ENCODE measurements at regions not wholly inside any gene's neighbourhood (a gene's known extent, or its start where the extent isn't known, plus 50 kb on each side); places are given as distances from the start of the nearest gene placed in this dataset.

DNA sequence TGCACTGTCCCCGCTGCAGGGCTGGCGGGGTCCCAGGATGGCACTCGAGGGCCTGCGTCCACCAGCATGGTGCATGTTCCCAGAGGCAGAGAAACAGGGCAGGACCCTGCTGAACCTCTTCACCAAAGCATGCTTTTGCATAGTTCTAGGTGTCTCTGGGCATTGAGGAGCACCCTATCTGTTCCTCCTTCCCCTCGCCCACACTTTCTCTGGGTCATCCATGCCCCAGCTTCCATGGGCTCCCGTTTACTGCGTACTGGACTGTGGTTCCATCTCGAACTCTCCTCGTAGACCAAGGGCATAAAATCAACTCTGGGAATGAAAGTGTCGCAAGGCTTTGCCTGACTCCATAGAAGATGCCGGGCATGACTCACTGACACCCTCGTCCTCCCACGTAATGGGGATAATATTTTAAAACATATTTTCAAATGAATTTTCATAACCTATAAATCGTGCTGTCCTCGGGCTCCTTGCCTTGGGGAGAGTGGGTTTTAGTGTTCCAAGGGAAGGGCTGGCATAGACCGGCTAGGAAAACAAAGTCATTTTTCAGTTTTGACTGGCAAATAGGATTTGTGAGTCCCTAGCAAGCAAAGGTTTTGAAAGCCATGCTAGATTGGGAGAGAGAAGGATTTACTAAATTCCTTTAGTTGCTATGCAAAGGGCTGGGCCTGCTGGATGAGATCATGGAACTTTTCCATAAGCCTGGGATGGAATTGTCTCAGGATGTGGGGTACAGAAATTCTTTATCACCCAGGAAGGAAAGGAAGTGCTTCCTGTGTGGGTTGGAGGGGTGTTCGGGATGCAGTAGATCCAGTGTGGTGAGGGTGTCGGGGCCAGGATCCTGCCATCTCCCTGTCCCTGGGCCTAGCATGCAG is 498.7 kb upstream of the MKI67 start:
- H3K4me3 ChIP-seq (replicated peaks in 1 of 3; ENCODE audit: insufficient read depth in 1 of 3, low read depth in 1 of 3, low read length in 3 of 3) = no peak overlapping the region
- H3K9ac ChIP-seq (replicated peaks; ENCODE audit: extremely low read depth, insufficient read depth, low read length) = no peak overlapping the region
- H3K9me3 ChIP-seq (replicated peaks; ENCODE audit: control insufficient read depth, insufficient read depth, low read length) = no peaks in the 10 kb centered on the region
- H3K4me1 ChIP-seq (ENCODE audit: control insufficient read depth, extremely low read depth, insufficient read depth, low read length) = no peaks in the 10 kb centered on the region
- H3K79me2 ChIP-seq (ENCODE audit: control insufficient read depth, insufficient read depth, low read length) = no peaks in the 10 kb centered on the region
- dilution Hi-C loops (cut with MboI; ENCODE audit: extremely low pct_ligation_motif_present, low sequenced_read_pairs) = no loop called here
- FAIRE-seq (no peak), DNase-seq (ENCODE audit: low read depth, low spot score) (no peak)
- TF ChIP-seq JUN (IDR thresholded peaks at IDR 0.05; ENCODE audit: borderline replicate concordance, insufficient read depth, insufficient read length, low read depth) (no peak), GATA2 (IDR thresholded peaks at IDR 0.05; ENCODE audit: insufficient read depth, insufficient read length, low read depth, low read length) (no peak), POLR2AphosphoS5 (IDR thresholded peaks at IDR 0.05; ENCODE audit: insufficient read depth, low read depth, low read length) (no peak), EZH2 (IDR thresholded peaks at IDR 0.05; ENCODE audit: borderline replicate concordance, low read depth, low read length, severe bottlenecking) (no peak), POLR2A (IDR thresholded peaks at IDR 0.05; ENCODE audit: low read depth, low read length) (no peak), MYC (IDR thresholded peaks at IDR 0.05; ENCODE audit: low read depth, low read length) (no peak), FOS (IDR thresholded peaks at IDR 0.05; ENCODE audit: borderline replicate concordance, insufficient read depth, low read length) (no peak)
- TF ChIP-seq, protein P1, sequence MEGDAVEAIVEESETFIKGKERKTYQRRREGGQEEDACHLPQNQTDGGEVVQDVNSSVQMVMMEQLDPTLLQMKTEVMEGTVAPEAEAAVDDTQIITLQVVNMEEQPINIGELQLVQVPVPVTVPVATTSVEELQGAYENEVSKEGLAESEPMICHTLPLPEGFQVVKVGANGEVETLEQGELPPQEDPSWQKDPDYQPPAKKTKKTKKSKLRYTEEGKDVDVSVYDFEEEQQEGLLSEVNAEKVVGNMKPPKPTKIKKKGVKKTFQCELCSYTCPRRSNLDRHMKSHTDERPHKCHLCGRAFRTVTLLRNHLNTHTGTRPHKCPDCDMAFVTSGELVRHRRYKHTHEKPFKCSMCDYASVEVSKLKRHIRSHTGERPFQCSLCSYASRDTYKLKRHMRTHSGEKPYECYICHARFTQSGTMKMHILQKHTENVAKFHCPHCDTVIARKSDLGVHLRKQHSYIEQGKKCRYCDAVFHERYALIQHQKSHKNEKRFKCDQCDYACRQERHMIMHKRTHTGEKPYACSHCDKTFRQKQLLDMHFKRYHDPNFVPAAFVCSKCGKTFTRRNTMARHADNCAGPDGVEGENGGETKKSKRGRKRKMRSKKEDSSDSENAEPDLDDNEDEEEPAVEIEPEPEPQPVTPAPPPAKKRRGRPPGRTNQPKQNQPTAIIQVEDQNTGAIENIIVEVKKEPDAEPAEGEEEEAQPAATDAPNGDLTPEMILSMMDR (IDR thresholded peaks at IDR 0.05; ENCODE audit: extremely low read depth in 1 of 2, insufficient read depth in 1 of 2, low read depth in 1 of 2, low read length in 2 of 2) = no peak
- TF ChIP-seq, protein P2, sequence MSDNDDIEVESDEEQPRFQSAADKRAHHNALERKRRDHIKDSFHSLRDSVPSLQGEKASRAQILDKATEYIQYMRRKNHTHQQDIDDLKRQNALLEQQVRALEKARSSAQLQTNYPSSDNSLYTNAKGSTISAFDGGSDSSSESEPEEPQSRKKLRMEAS (IDR thresholded peaks at IDR 0.05; ENCODE audit: insufficient read depth, insufficient read length) = no peak
- CTCF ChIA-PET = no interaction called here
- no peaks in the 10 kb centered on the region for H3K36me3 ChIP-seq (ENCODE audit: control insufficient read depth in 2 of 2, extremely low read depth in 1 of 2, insufficient read depth in 2 of 2, low read length in 2 of 2)
- H3K4me2 ChIP-seq (ENCODE audit: insufficient read depth, low read length) = no peak overlapping the region
- intact Hi-C loops (cut with micrococcal nuclease) = no loop called here
- no peaks in the 10 kb centered on the region for H4K20me1 ChIP-seq (replicated peaks; ENCODE audit: control insufficient read depth, extremely low read depth, insufficient read depth, low read length)
- no TSS peak for BruUV-seq (replicated peaks)
- no peaks in the 10 kb centered on the region for H3K27me3 ChIP-seq (ENCODE audit: control insufficient read depth in 2 of 2, insufficient read depth in 2 of 2, low read length in 2 of 2)
- H3K27ac ChIP-seq (ENCODE audit: insufficient read depth, low read depth, low read length) = no peak overlapping the region
- no peak overlapping the region for H2AFZ ChIP-seq (ENCODE audit: low read depth, low read length)
- POLR2A ChIA-PET = no interaction called here
- H3K9me1 ChIP-seq (replicated peaks; ENCODE audit: control insufficient read depth, extremely low read depth, insufficient read depth, low read length) = no peaks in the 10 kb centered on the region
